OCI-LY7 (cell line): ENCODE measurements at regions not wholly inside any gene's neighbourhood (a gene's known extent, or its start where the extent isn't known, plus 50 kb on each side); places are given as distances from the start of the nearest gene placed in this dataset.

Experiments
- BruUV-seq: library from RNA; stranded (reverse); fragments of 400-500 nt; replicated peaks from 2 replicates; lab custom pipeline; 2021; lab: Mats Ljungman, UMichigan
- CTCF ChIA-PET: fragments of 300-600 bp; sonication (Branson Sonifier 250); formaldehyde crosslinking; loops from one replicate; lab custom pipeline; 2022; ENCODE audit warnings: antibody characterized with exemption; ENCODE audit not compliant: unreplicated experiment; lab: Charles Lee
- POLR2A ChIA-PET: fragments of 300-600 bp; sonication (Branson Sonifier 250); formaldehyde crosslinking; loops from one replicate; lab custom pipeline; 2022; ENCODE audit warnings: antibody characterized with exemption; lab: Charles Lee
- DNase-seq: peaks from one replicate; pipeline ENCODE4 v3.0.0-alpha.2; 2015; ENCODE audit warnings: low spot score
- H2AFZ ChIP-seq: fragments of 200-600 bp; sonication (generic), shearing (Covaris generic); 2 replicates; pipeline ENCODE4 v1.6.1; 2014; ENCODE audit warnings: mild to moderate bottlenecking, antibody characterized with exemption, low read length, moderate library complexity
- H3K27ac ChIP-seq: fragments of 200-600 bp; sonication (generic); 2 replicates; pipeline ENCODE4 v1.5.1; 2014; ENCODE audit warnings: mixed run types, low read depth, mild to moderate bottlenecking, moderate library complexity, low read length, inconsistent platforms; ENCODE audit not compliant: poor library complexity, severe bottlenecking
- H3K36me3 ChIP-seq: fragments of 200-600 bp; sonication (generic); 2 replicates; pipeline ENCODE4 v1.6.1; 2014; ENCODE audit warnings: mild to moderate bottlenecking, antibody characterized with exemption, low read length, moderate library complexity, mixed read lengths; ENCODE audit not compliant: insufficient read depth
- H3K4me1 ChIP-seq: fragments of 200-600 bp; sonication (generic); 2 replicates; pipeline ENCODE4 v1.5.1; 2014; ENCODE audit warnings: mild to moderate bottlenecking, low read length; ENCODE audit not compliant: insufficient read depth, poor library complexity, severe bottlenecking
- H3K4me2 ChIP-seq: fragments of 200-600 bp; sonication (generic); 2 replicates; pipeline ENCODE4 v1.6.1; 2014; ENCODE audit warnings: mild to moderate bottlenecking, low read length
- H3K4me3 ChIP-seq: fragments of 200-600 bp; sonication (generic); 2 replicates; pipeline ENCODE4 v1.5.1; 2014; ENCODE audit warnings: mild to moderate bottlenecking, low read depth, low read length; ENCODE audit not compliant: poor library complexity, severe bottlenecking
- H3K79me2 ChIP-seq: fragments of 200-600 bp; sonication (generic); 2 replicates; pipeline ENCODE4 v1.6.1; 2016; ENCODE audit warnings: low read depth, mild to moderate bottlenecking, low read length, moderate library complexity, mixed read lengths; ENCODE audit not compliant: insufficient read depth
- H3K9me2 ChIP-seq: fragments of 200-600 bp; sonication (generic); 2 replicates; pipeline ENCODE4 v1.6.1; 2016; ENCODE audit warnings: mild to moderate bottlenecking, low read length, mixed read lengths; ENCODE audit not compliant: insufficient read depth
- H3K9me3 ChIP-seq: fragments of 200-600 bp; sonication (generic); 2 replicates; pipeline ENCODE4 v1.6.1; 2014; ENCODE audit warnings: mild to moderate bottlenecking, mixed run types, low read length, mixed read lengths
- H4K20me1 ChIP-seq: fragments of 200-600 bp; sonication (generic); 2 replicates; pipeline ENCODE4 v1.6.1; 2014; ENCODE audit warnings: mild to moderate bottlenecking, antibody characterized with exemption, low read length, moderate library complexity, mixed read lengths; ENCODE audit not compliant: insufficient read depth
- EZH2phosphoT487 ChIP-seq: fragments of 200-600 bp; sonication (generic); IDR thresholded peaks from 2 replicates; pipeline ENCODE4 v1.6.1; 2018; ENCODE audit warnings: low read depth, borderline replicate concordance, mild to moderate bottlenecking, mixed run types, antibody characterized with exemption, low read length, moderate library complexity, mixed read lengths
- intact Hi-C: fragments of 100-400 bp; cut with micrococcal nuclease; formaldehyde crosslinking; loops from one replicate; pipeline ENCODE4 v1.10.0; 2022; ENCODE audit not compliant: unreplicated experiment
- TF ChIP-seq, protein P1 (sequence below): fragments of 200-600 bp; sonication (generic); conservative IDR thresholded peaks from 2 replicates; pipeline ENCODE4 v1.5.1; 2014; ENCODE audit warnings: mild to moderate bottlenecking, antibody characterized with exemption, low read length, moderate library complexity, mixed read lengths

GRCh38 chr2:122031544-122032263, 276.3 kb downstream of the TSN start:
- DNase-seq, result no peak
- ChIA-PET CTCF (no interaction called here), POLR2A (no interaction called here)
- no TSS peak for BruUV-seq
- Histone ChIP-seq H3K9me2 (no peaks in the 10 kb centered on the region), H3K4me1 (no peaks in the 10 kb centered on the region), H3K79me2 (no peaks in the 10 kb centered on the region), H3K4me2 (no peak overlapping the region), H3K4me3 (no peak overlapping the region), H4K20me1 (no peaks in the 10 kb centered on the region), H3K9me3 (no peaks in the 10 kb centered on the region), H3K36me3 (no peaks in the 10 kb centered on the region), H3K27ac (no peak overlapping the region), H2AFZ (no peak overlapping the region)
- intact Hi-C loops, result no loop called here
- TF ChIP-seq, protein P1, sequence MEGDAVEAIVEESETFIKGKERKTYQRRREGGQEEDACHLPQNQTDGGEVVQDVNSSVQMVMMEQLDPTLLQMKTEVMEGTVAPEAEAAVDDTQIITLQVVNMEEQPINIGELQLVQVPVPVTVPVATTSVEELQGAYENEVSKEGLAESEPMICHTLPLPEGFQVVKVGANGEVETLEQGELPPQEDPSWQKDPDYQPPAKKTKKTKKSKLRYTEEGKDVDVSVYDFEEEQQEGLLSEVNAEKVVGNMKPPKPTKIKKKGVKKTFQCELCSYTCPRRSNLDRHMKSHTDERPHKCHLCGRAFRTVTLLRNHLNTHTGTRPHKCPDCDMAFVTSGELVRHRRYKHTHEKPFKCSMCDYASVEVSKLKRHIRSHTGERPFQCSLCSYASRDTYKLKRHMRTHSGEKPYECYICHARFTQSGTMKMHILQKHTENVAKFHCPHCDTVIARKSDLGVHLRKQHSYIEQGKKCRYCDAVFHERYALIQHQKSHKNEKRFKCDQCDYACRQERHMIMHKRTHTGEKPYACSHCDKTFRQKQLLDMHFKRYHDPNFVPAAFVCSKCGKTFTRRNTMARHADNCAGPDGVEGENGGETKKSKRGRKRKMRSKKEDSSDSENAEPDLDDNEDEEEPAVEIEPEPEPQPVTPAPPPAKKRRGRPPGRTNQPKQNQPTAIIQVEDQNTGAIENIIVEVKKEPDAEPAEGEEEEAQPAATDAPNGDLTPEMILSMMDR, result no peak
- no peak for TF ChIP-seq EZH2phosphoT487

DNA sequence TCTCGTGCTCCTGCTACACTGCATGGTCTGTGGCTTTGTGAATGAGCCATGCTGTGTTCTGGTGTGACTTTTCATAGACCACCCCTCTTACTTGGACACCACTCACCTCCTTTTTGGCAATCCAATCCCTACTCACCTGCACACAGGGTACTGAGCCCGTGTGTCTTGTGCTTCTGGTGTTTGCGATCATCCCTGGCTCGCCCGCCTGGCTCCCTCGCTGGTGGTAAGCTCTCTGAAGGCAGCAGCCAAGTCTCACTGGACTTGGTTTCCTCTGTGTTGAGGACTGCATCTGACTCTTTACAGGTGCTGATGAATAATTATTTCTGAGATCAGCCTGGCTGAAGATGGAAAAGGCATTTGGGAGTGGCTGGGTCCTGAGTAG, 276.8 kb downstream of the TSN start:
- Histone ChIP-seq H3K9me3 (no peaks in the 10 kb centered on the region), H3K4me2 (no peak overlapping the region), H3K36me3 (no peaks in the 10 kb centered on the region), H4K20me1 (no peaks in the 10 kb centered on the region), H3K9me2 (no peaks in the 10 kb centered on the region), H3K4me1 (no peaks in the 10 kb centered on the region), H3K27ac (no peak overlapping the region), H3K79me2 (no peaks in the 10 kb centered on the region), H2AFZ (no peak overlapping the region), H3K4me3 (no peak overlapping the region)
- ChIA-PET CTCF (no interaction called here), POLR2A (no interaction called here)
- intact Hi-C loops, result no loop called here
- no peak for TF ChIP-seq EZH2phosphoT487
- TF ChIP-seq, protein P1, result no peak
- BruUV-seq, result no TSS peak
- no peak for DNase-seq

DNA sequence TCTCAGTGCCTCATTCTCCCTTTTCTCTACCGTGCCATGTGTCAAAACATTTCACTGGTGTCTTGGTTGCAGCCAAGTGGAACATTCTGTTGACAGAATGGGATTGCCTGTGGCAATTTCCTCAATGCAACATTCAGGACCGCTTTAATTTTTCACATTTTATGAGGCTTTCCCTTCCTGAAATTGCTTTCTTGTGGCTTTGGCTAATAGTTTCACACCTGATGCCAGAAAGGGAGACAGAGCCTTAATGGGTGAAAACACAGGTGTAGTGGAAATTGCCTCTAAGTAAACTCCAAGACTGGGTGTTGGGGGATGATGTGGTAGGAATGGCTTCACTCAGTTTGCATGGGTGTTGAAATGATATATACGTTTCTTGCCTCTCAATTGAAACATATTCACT, 278.3 kb downstream of the TSN start:
- no peaks in the 10 kb centered on the region for H3K79me2 ChIP-seq
- H3K4me2 ChIP-seq, result no peak overlapping the region
- intact Hi-C loops, result no loop called here
- no peak overlapping the region for H3K4me3 ChIP-seq
- TF ChIP-seq, protein P1, result no peak
- no peak for TF ChIP-seq EZH2phosphoT487
- H3K36me3 ChIP-seq, result no peaks in the 10 kb centered on the region
- no peaks in the 10 kb centered on the region for H3K9me2 ChIP-seq
- ChIA-PET POLR2A (no interaction called here), CTCF (no interaction called here)
- DNase-seq, result no peak
- no peaks in the 10 kb centered on the region for H3K9me3 ChIP-seq
- no peak overlapping the region for H3K27ac ChIP-seq
- H2AFZ ChIP-seq, result no peak overlapping the region
- H4K20me1 ChIP-seq, result no peaks in the 10 kb centered on the region
- no TSS peak for BruUV-seq
- H3K4me1 ChIP-seq, result no peaks in the 10 kb centered on the region
